ENCODE measurements at regions not wholly inside any gene's neighbourhood (a gene's known extent, or its start where the extent isn't known, plus 50 kb on each side); places are given as distances from the start of the nearest gene placed in this dataset.

DNA sequence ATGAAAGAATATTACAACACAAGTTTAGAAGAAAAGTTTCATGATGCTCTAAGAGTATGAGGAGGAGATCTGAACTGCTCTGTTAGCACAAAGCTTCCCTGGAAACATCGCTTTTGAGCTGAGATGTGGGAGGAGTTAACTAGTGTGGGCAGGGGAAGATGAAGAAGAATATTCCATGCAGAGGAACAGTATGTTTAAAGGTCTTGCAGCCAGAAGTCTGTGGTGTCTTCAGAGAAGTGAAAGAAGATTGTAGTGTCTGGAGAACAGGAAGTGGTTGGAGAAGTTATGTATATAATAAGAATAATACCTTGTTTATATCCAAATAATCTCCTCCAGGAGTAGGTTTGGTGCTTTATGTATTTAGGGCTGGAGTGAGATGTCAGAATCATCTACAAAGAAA, 406.7 kb downstream of the MAN2A1 start:
- TF ChIP-seq EZH2phosphoT487 (IDR thresholded peaks at IDR 0.05; ENCODE audit: unreplicated experiment) (no peak), ZNF114 (CRISPR knock-in tag; IDR thresholded peaks at IDR 0.05) (no peak), JUNB (IDR thresholded peaks at IDR 0.05; ENCODE audit: unreplicated experiment) (no peak), ZNF331 (CRISPR knock-in tag; IDR thresholded peaks at IDR 0.05; ENCODE audit: low read depth) (no peak), STAT1 (IDR thresholded peaks at IDR 0.05; ENCODE audit: unreplicated experiment) (no peak), ETS1 (IDR thresholded peaks at IDR 0.05) (no peak), EZH2 (IDR thresholded peaks at IDR 0.05; ENCODE audit: low read depth, unreplicated experiment) (no peak), CTCF (conservative IDR thresholded peaks at IDR 0.05; ENCODE audit: low read depth in 2 of 2) (no peak), POLR2AphosphoS5 (IDR thresholded peaks at IDR 0.05; ENCODE audit: low read depth) (no peak), CREB1 (CRISPR knock-in tag; IDR thresholded peaks at IDR 0.05; ENCODE audit: low read depth) (no peak), NANOG (IDR thresholded peaks at IDR 0.05; ENCODE audit: borderline replicate concordance) (no peak)
- TF ChIP-seq, protein P1, sequence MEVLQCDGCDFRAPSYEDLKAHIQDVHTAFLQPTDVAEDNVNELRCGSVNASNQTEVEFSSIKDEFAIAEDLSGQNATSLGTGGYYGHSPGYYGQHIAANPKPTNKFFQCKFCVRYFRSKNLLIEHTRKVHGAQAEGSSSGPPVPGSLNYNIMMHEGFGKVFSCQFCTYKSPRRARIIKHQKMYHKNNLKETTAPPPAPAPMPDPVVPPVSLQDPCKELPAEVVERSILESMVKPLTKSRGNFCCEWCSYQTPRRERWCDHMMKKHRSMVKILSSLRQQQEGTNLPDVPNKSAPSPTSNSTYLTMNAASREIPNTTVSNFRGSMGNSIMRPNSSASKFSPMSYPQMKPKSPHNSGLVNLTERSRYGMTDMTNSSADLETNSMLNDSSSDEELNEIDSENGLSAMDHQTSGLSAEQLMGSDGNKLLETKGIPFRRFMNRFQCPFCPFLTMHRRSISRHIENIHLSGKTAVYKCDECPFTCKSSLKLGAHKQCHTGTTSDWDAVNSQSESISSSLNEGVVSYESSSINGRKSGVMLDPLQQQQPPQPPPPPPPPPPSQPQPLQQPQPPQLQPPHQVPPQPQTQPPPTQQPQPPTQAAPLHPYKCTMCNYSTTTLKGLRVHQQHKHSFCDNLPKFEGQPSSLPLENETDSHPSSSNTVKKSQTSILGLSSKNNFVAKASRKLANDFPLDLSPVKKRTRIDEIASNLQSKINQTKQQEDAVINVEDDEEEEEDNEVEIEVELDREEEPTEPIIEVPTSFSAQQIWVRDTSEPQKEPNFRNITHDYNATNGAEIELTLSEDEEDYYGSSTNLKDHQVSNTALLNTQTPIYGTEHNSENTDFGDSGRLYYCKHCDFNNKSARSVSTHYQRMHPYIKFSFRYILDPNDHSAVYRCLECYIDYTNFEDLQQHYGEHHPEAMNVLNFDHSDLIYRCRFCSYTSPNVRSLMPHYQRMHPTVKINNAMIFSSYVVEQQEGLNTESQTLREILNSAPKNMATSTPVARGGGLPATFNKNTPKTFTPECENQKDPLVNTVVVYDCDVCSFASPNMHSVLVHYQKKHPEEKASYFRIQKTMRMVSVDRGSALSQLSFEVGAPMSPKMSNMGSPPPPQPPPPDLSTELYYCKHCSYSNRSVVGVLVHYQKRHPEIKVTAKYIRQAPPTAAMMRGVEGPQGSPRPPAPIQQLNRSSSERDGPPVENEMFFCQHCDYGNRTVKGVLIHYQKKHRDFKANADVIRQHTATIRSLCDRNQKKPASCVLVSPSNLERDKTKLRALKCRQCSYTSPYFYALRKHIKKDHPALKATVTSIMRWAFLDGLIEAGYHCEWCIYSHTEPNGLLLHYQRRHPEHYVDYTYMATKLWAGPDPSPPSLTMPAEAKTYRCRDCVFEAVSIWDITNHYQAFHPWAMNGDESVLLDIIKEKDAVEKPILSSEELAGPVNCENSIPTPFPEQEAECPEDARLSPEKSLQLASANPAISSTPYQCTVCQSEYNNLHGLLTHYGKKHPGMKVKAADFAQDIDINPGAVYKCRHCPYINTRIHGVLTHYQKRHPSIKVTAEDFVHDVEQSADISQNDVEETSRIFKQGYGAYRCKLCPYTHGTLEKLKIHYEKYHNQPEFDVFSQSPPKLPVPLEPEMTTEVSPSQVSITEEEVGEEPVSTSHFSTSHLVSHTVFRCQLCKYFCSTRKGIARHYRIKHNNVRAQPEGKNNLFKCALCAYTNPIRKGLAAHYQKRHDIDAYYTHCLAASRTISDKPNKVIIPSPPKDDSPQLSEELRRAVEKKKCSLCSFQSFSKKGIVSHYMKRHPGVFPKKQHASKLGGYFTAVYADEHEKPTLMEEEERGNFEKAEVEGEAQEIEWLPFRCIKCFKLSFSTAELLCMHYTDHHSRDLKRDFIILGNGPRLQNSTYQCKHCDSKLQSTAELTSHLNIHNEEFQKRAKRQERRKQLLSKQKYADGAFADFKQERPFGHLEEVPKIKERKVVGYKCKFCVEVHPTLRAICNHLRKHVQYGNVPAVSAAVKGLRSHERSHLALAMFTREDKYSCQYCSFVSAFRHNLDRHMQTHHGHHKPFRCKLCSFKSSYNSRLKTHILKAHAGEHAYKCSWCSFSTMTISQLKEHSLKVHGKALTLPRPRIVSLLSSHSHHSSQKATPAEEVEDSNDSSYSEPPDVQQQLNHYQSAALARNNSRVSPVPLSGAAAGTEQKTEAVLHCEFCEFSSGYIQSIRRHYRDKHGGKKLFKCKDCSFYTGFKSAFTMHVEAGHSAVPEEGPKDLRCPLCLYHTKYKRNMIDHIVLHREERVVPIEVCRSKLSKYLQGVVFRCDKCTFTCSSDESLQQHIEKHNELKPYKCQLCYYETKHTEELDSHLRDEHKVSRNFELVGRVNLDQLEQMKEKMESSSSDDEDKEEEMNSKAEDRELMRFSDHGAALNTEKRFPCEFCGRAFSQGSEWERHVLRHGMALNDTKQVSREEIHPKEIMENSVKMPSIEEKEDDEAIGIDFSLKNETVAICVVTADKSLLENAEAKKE (CRISPR knock-in tag; IDR thresholded peaks at IDR 0.05), result no peak
- TF ChIP-seq, protein P2, sequence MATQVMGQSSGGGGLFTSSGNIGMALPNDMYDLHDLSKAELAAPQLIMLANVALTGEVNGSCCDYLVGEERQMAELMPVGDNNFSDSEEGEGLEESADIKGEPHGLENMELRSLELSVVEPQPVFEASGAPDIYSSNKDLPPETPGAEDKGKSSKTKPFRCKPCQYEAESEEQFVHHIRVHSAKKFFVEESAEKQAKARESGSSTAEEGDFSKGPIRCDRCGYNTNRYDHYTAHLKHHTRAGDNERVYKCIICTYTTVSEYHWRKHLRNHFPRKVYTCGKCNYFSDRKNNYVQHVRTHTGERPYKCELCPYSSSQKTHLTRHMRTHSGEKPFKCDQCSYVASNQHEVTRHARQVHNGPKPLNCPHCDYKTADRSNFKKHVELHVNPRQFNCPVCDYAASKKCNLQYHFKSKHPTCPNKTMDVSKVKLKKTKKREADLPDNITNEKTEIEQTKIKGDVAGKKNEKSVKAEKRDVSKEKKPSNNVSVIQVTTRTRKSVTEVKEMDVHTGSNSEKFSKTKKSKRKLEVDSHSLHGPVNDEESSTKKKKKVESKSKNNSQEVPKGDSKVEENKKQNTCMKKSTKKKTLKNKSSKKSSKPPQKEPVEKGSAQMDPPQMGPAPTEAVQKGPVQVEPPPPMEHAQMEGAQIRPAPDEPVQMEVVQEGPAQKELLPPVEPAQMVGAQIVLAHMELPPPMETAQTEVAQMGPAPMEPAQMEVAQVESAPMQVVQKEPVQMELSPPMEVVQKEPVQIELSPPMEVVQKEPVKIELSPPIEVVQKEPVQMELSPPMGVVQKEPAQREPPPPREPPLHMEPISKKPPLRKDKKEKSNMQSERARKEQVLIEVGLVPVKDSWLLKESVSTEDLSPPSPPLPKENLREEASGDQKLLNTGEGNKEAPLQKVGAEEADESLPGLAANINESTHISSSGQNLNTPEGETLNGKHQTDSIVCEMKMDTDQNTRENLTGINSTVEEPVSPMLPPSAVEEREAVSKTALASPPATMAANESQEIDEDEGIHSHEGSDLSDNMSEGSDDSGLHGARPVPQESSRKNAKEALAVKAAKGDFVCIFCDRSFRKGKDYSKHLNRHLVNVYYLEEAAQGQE (IDR thresholded peaks at IDR 0.05; ENCODE audit: unreplicated experiment), result no peak
- Histone ChIP-seq H3K4me3 (no peak overlapping the region), H3K4me1 (ENCODE audit: insufficient read depth) (no peaks in the 10 kb centered on the region), H3K79me2 (replicated peaks; ENCODE audit: insufficient read depth) (no peaks in the 10 kb centered on the region), H3K36me3 (ENCODE audit: insufficient read depth) (no peaks in the 10 kb centered on the region), H2AFZ (no peak overlapping the region), H3K4me2 (no peak overlapping the region), H3F3A (replicated peaks; ENCODE audit: low read depth) (no peaks in the 10 kb centered on the region), H3K27me3 (ENCODE audit: insufficient read depth) (no peaks in the 10 kb centered on the region), H3K9me2 (ENCODE audit: insufficient read depth) (0 out of 2 replicates have a peak, but pooled peaks cover 4% of the 10 kb centered on the region), H3K27ac (ENCODE audit: low read depth) (no peak overlapping the region), H4K20me1 (replicated peaks; ENCODE audit: insufficient read depth) (no peaks in the 10 kb centered on the region)
- DNase-seq (ENCODE audit: low spot score), result no peak
- Mint-ChIP-seq H3K4me3 (no peak overlapping the region), H3K4me1 (no peaks in the 10 kb centered on the region), H3K9me3 (no peaks in the 10 kb centered on the region), H3K27ac (no peak overlapping the region), H3K27me3 (ENCODE audit: insufficient read depth, low read depth, poor library complexity) (no peaks in the 10 kb centered on the region), H3K36me3 (ENCODE audit: low read depth) (no peaks in the 10 kb centered on the region)
- ATAC-seq, result no peak

Measured in GM23338 (cell line).